ENCODE measurements at regions not wholly inside any gene's neighbourhood (a gene's known extent, or its start where the extent isn't known, plus 50 kb on each side); places are given as distances from the start of the nearest gene placed in this dataset.

- TF ChIP-seq CTCF (IDR thresholded peaks at IDR 0.05; ENCODE audit: low read depth, low read length), result no peak
- TF ChIP-seq EZH2phosphoT487 (IDR thresholded peaks at IDR 0.05; ENCODE audit: low read depth), result no peak
- Histone ChIP-seq H3K79me2 (ENCODE audit: low read length) (no peaks in the 10 kb centered on the region), H3K27me3 (ENCODE audit: low read depth, low read length) (no peaks in the 10 kb centered on the region), H3K27ac (ENCODE audit: low read length) (no peak overlapping the region), H3K4me3 (ENCODE audit: low read length) (no peak overlapping the region), H3K4me1 (ENCODE audit: low read length) (no peaks in the 10 kb centered on the region), H2AFZ (ENCODE audit: low read depth, low read length) (no peak overlapping the region), H4K20me1 (ENCODE audit: insufficient read depth, low read length) (no peaks in the 10 kb centered on the region), H3K9ac (ENCODE audit: low read length) (no peak overlapping the region), H3K4me2 (ENCODE audit: low read length) (no peak overlapping the region), H3K36me3 (replicated peaks; ENCODE audit: low read depth, low read length) (no peaks in the 10 kb centered on the region), H3K9me3 (ENCODE audit: insufficient read depth, low read length) (no peaks in the 10 kb centered on the region)
These were observed 749.6 kb downstream of the SLC16A7 start for GRCh38 chr12:60345442-60345841.

GRCh38 chr12:60349232-60349978, 753.6 kb downstream of the SLC16A7 start:
- no peaks in the 10 kb centered on the region for H3K36me3 ChIP-seq (replicated peaks; ENCODE audit: low read depth, low read length)
- no peaks in the 10 kb centered on the region for H3K79me2 ChIP-seq (ENCODE audit: low read length)
- no peak overlapping the region for H2AFZ ChIP-seq (ENCODE audit: low read depth, low read length)

GRCh38 chr12:60387356-60387755, 791.5 kb downstream of the SLC16A7 start:
- Histone ChIP-seq H3K27me3 (ENCODE audit: low read depth, low read length) (no peaks in the 10 kb centered on the region), H3K4me3 (ENCODE audit: low read length) (no peak overlapping the region), H3K79me2 (ENCODE audit: low read length) (no peaks in the 10 kb centered on the region), H4K20me1 (ENCODE audit: insufficient read depth, low read length) (no peaks in the 10 kb centered on the region), H3K4me1 (ENCODE audit: low read length) (no peaks in the 10 kb centered on the region), H3K4me2 (ENCODE audit: low read length) (no peak overlapping the region), H3K36me3 (replicated peaks; ENCODE audit: low read depth, low read length) (no peaks in the 10 kb centered on the region), H3K9ac (ENCODE audit: low read length) (no peak overlapping the region), H3K27ac (ENCODE audit: low read length) (no peak overlapping the region), H2AFZ (ENCODE audit: low read depth, low read length) (no peak overlapping the region), H3K9me3 (ENCODE audit: insufficient read depth, low read length) (no peaks in the 10 kb centered on the region)
- TF ChIP-seq EZH2phosphoT487 (IDR thresholded peaks at IDR 0.05; ENCODE audit: low read depth) (no peak), CTCF (IDR thresholded peaks at IDR 0.05; ENCODE audit: low read depth, low read length) (no peak)

More at GRCh38 chr12:60349232-60349978, 753.6 kb downstream of the SLC16A7 start:
- Histone ChIP-seq H3K4me2 (ENCODE audit: low read length) (no peak overlapping the region), H3K4me3 (ENCODE audit: low read length) (no peak overlapping the region), H3K9ac (ENCODE audit: low read length) (no peak overlapping the region), H3K27ac (ENCODE audit: low read length) (no peak overlapping the region), H3K27me3 (ENCODE audit: low read depth, low read length) (no peaks in the 10 kb centered on the region), H3K4me1 (ENCODE audit: low read length) (no peaks in the 10 kb centered on the region), H4K20me1 (ENCODE audit: insufficient read depth, low read length) (no peaks in the 10 kb centered on the region), H3K9me3 (ENCODE audit: insufficient read depth, low read length) (no peaks in the 10 kb centered on the region)
- TF ChIP-seq CTCF (IDR thresholded peaks at IDR 0.05; ENCODE audit: low read depth, low read length), result no peak
- TF ChIP-seq EZH2phosphoT487 (IDR thresholded peaks at IDR 0.05; ENCODE audit: low read depth), result no peak

- no peaks in the 10 kb centered on the region for H3K79me2 ChIP-seq (ENCODE audit: low read length)
- no peak overlapping the region for H3K9ac ChIP-seq (ENCODE audit: low read length)
- H3K27me3 ChIP-seq (ENCODE audit: low read depth, low read length), result no peaks in the 10 kb centered on the region
- no peak overlapping the region for H3K4me2 ChIP-seq (ENCODE audit: low read length)
- no peaks in the 10 kb centered on the region for H4K20me1 ChIP-seq (ENCODE audit: insufficient read depth, low read length)
- no peaks in the 10 kb centered on the region for H3K4me1 ChIP-seq (ENCODE audit: low read length)
- no peaks in the 10 kb centered on the region for H3K9me3 ChIP-seq (ENCODE audit: insufficient read depth, low read length)
- H3K27ac ChIP-seq (ENCODE audit: low read length), result no peak overlapping the region
- H3K36me3 ChIP-seq (replicated peaks; ENCODE audit: low read depth, low read length), result no peaks in the 10 kb centered on the region
- H3K4me3 ChIP-seq (ENCODE audit: low read length), result no peak overlapping the region
- no peak for TF ChIP-seq EZH2phosphoT487 (IDR thresholded peaks at IDR 0.05; ENCODE audit: low read depth)
- TF ChIP-seq CTCF (IDR thresholded peaks at IDR 0.05; ENCODE audit: low read depth, low read length), result no peak
- no peak overlapping the region for H2AFZ ChIP-seq (ENCODE audit: low read depth, low read length)
These were observed 795.2 kb downstream of the SLC16A7 start for GRCh38 chr12:60391051-60391450.

All from OCI-LY3 (cell line).